Endometrium (tissue), 2 donors: ENCODE measurements at regions not wholly inside any gene's neighbourhood (a gene's known extent, or its start where the extent isn't known, plus 50 kb on each side); places are given as distances from the start of the nearest gene placed in this dataset.

Experiments
- FAIRE-seq: peaks from 2 replicates; lab custom pipeline; 2012; peaks lifted over from hg19 to GRCh38; lab: Jason Lieb, UNC
- donor health status: control.
- donor health status: control.

DNA sequence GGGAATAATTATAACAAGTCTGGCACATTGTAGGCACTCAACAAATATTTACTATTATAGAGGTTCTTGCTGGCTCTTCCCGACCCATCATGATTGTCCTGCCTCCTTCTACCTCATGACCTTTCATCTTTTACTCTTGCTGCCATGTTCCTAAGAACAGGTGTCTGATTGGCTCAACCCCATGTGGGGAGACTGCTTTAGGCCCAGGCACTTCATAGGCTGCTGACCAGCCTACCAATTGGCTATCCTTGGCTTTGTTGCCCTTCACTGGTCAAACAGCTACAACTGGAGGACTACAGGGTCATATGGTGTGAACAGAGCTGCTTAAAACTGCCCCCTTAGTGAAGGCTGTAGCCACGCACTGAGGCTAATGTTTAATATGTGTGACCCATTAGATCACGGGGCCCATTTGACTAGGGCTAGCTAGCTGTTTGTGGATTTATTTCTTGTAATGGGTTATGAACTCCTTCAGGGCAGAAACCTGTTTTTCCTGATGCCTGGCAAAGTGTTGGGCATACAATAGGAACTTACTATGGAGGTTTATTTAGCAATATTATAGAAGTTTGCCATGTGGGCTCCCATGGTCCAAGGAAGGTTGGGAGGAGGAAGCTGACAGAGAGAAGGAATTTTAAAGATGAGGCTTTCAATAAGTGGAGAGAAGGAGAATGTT is 239.9 kb upstream of the TBC1D5 start:
- no peak for FAIRE-seq

DNA sequence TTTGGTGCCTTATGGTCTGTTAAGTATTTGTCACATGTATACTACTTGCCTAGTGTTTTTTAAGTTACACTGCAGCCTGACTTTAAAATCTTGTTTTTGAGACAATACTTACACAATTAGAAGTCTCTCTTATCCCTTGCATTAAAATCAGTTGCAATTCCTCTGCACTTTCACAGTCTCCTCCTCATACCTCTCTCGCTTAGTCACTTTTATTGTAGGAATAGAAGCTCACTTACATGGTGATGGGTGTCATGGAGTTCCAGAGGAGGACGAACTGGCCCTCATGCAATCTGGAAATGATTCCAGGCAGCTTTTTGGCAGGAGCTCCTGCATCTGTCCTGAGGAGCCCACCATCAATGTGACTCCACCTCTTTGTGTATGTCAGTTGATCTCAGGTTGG is 238.4 kb upstream of the TBC1D5 start:
- FAIRE-seq: no peak

DNA sequence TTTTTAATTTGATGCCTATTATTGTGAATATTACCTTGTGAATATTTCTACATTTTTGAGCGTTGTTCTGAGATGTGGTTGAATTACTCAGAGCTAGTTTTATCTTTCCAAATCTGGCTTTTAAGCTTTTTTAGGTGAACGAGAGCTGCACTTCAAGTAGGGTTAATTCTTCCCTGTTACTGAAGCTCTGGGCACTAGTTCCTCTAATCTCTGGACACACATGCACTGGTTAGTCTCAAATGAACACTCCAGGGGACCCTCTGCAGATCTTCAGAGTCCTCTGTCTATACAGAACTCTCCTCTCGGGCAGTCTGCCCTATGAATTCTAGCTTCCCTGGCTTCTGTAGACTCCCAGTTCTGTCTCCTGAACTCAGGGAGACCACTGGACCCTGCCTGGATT is 237.5 kb upstream of the TBC1D5 start:
- no peak for FAIRE-seq

DNA sequence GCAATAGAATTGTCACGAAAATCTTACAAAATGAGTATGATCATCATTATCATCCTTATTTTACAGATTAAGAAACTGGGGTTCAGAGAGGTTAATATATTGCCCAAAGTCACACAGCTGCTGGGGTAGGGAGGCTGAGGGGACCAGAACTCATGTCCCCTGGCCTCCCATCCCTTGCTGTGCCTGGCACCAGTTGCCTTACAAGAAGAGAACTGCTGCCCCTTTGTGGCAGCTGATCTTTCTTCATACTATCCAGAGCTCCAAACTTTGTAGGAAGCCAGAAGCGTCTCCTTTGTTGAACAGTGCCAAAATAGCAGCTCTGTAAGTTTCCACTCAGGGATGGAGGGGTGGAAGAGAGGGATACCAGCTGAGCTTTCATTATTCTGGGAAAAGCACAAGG is 236.8 kb upstream of the TBC1D5 start:
- no peak for FAIRE-seq

DNA sequence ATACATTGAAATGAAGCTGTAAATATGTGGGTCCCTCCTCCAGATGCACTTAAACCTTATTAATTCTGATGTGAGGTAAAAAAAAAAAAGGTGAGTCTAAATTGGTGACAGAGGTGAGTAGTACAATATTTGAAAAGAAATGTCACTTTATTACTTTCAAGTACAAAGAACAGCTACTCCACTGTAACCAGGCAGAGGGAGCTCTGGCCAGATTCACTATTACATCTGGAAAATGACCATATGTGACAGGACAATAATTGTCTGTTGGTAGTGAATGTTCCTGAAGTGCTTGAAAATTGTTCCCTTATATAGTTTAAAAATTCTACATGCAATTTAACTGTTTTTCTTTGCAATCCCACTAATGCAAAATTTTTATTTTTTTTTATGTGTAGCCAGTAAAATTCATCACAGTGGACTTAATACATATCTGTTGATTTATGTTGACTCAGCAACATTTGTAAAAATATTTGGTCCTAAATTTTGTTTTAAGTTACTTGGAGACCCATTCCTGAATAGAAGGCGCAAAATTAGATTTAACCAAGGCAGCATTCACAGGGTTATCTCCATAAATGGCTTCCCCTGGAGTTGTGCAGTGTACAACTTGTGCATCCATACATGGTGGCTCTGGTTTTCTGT is 231.9 kb upstream of the TBC1D5 start:
- no peak for FAIRE-seq

DNA sequence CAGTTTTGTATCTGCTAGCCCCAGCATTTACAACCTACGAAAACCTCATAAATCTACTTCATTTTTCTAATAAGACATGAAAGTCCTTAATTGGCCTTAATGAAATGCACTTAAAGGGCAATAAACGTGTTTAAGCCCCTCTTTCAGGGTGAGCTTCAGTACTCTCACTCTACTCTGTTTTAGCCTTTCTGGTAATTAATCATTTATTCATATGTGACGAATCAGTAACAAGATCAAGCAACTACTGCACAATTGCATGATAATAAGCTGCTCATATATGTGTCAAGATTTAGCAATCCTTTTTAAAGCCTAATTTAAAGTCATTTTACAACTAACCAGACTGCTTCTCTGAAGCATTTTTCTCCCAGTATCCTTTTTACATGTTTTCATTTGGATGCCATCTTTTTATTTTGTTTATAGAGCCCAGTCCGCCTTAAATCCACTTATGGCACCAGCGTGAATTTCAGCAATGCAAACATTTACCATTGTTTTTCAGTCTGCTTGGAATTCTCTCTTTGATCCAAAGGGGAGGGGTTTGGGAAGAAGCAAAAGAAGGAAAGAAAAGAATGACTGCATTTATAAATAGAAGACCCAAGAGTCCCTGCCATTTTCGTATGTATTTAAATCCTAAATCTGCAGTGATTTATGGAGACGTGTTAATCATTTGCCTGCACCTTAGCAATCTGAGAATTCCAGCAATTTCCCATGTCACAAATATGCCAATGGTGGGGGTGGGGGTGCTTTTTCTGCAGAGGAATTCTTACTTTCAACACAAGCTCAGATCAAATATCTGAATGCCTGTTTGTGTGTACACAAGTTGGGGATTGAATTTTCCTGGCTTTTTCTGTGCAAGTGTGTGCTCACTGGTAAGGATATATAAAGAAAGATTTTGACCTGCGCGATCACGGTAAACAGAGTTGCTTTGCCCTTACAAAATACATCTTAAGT is 230.8 kb upstream of the TBC1D5 start:
- peak; percentile 95 for FAIRE-seq

DNA sequence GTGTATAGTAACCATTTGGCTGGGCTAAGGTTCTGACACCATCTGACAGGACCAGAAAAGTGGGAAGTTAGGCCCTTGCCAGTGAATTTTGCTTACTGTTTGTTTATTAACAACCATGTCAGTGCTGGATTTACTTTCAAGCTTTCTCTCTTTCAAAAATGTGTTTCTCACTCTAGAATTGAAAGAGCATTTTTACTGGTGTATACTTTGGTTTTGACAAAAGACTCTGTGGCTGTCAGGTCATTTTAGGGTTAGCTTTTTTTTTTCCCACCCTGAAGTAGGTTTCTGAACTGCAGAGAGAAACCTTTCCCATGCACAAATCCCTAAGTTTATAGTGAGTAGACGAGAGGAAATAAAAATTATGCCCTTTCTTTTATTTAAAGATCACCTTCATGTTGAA is 230.0 kb upstream of the TBC1D5 start:
- FAIRE-seq: no peak

DNA sequence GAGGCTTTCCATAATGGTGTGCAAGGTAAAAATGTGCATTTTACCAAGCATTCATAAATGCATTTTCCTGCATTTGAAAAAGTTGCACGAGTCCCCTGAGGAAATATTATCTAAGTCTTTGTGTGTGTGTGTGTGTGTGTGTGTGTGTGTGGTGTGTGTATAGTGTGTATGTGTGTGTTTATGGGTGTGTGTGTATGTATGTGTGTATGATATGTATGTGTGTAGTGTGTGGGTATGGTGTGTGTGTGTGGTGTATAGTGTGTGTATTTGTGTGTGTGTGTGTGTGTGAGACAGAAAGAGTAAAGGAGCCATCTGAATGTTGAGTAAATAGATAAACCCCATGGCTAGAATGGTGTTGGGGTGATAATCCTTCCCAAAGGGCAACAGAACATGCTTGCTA is 229.6 kb upstream of the TBC1D5 start:
- no peak for FAIRE-seq

DNA sequence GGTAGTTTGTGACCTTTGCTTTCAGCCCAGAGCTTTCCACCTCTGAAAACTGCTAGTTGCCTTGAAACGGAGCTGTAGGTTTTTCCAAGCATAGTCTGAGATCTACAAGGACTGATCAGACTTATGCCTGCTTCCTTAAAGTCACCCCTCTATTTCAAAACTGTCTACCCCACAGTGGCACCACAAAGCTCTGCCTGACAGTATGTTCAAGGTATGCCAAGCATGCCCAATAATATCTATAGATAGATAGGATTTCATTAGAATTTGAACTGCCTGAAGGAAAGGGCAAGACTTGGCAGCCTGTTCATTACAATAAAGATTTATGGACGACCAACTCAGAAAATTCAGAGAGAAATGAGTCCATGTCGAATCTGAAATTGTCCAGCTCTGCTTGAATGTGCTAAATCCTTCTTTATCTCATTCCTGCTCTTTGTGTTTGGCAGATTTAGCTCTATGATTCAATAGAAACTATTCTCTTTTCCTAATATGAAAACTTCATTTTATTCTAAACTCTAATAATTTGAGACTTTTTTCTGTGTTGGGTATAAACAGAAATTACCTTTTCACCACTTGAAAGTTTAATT is 227.6 kb upstream of the TBC1D5 start:
- no peak for FAIRE-seq

DNA sequence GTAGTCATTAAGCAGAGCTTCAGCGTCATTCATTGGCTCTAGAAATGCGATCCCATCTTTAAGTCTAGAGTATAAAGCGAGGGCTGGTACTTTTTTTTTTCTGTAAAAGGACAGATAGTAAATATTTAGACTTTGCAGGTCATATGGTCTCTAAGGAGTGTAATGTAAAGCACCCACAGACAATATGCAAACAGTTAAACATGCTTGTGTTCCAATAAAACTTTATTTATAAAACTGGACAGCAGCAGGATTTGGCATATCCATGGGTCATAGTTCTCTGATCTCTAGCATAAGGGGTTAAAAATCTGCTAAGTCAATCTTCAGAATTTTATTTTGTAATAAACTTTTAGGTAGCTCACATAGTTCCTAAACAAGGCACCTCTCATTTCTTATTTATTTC is 226.8 kb upstream of the TBC1D5 start:
- FAIRE-seq: no peak

DNA sequence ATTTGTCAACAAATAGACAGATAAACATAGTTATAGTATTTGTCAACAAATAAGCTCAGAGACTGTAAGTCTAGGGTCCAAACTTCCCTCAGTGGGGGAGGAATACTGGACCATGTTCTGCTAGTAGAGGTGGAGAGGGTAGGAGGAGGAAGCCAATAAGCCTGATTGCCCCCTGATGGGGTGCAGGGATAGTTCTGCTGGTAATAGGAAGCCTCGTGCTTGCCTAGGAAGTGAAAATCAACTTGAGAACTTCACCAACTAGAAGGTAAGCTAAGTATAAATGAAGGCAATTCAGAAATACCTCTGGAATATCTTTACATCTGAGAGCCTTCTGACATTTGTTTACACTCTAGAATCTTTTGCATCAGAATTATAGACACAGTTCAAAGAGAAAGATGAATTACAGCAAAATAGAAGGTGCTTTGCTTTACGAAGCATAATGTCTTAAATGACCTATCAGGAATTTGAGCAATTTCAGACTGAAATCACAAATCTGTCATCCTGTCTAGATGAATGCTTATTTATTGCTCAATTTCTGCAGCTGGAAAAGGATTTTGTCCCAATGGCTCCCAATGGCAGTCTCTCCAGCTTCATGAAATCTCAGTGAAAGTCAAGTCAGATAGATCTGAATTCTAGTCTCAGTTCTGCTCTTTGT is 225.6 kb upstream of the TBC1D5 start:
- FAIRE-seq: no peak

DNA sequence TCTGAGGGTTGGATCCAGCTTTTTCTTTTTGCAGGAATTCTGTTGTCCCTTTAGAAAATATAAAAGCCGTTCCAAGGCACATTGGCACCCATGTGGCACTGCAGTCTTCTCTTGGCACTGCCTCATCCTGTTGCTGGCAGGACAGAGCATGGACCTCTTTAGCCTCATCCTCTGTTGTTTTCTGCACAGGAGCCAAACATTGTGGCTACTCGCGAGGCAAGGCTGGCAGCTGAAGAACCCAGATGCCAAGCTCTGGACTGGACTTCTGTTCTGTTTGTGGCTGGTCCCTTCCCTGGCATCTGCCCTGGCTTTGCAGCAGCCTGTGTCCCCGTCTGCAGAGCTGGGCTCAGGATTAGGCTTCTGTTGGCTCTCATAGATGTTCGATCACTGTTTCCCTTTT is 224.7 kb upstream of the TBC1D5 start:
- no peak for FAIRE-seq

DNA sequence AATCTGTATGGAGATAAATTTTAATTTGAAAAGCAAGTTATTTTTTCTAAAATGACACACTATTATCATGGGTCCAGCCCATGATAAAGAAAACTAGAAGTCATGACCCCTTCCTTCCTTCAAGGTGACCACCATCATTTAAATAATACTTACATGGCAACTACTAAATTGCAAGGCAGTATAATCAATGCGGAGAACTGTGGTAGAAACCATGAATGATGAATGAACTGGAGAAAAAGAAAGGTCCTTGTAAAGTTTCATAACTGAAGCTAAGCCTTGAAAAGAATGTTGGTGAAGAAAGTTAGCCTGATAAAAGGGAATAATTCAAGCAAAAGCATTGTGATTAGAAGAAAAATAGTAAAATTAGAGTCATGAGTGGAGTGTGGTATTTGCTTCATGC is 222.9 kb upstream of the TBC1D5 start:
- no peak for FAIRE-seq

DNA sequence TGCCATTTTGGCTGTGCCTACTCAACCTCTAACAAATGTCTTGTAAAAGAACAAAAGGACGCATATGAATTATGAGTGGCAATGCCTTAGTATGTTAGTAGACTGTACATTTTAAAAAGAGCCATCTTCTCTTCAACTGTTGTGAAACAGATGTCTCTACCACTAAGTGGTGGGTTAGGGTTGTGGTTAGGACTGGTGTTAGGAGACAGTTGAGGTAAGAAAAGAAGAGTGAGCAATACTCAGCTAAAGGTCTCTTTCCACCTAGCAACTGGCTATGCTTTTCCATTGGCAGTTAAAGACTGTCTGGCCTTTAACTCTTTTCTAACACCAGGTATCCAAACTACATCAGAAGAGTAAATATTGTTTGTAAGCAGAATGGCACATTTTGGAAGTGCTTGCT is 221.7 kb upstream of the TBC1D5 start:
- no peak for FAIRE-seq

DNA sequence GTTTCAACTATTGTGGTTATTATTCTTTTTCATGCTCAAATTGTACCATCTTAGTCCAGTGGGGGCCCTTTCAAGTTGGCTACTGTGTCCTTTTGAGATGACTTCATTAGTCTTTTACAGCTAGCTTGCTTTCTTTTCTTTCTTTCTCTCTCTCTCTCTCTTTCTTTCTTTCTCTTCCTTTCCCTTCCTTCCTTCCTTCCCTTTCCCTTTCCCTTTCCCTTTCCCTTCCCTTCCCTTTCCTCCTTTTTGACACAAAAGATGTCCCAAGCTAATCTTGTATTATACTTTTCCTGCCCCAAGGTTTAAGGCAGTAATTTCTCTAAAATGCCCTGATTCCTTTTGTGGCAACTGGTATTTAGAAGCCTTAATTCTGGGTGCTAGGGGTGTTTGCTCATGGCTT is 213.0 kb upstream of the TBC1D5 start:
- FAIRE-seq: no peak

DNA sequence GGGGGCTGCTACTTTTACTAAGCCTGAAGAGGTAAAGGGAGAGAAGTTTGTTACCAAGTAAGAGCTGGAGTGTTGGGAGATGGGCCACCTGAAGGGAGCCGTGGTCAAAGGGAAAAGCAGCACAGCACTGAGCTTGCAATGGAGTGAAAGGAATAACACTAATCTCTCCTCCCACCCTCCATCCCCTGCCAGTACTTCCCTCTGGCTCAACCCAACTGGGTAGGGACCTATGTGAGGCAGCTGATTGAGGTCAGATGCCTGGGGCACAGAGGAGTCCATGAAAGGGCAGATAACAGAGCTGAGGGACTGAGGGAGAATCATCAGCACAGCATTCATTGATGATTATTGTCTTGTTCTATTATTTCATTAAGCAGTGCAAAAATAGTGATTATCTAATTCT is 212.4 kb upstream of the TBC1D5 start:
- no peak for FAIRE-seq

DNA sequence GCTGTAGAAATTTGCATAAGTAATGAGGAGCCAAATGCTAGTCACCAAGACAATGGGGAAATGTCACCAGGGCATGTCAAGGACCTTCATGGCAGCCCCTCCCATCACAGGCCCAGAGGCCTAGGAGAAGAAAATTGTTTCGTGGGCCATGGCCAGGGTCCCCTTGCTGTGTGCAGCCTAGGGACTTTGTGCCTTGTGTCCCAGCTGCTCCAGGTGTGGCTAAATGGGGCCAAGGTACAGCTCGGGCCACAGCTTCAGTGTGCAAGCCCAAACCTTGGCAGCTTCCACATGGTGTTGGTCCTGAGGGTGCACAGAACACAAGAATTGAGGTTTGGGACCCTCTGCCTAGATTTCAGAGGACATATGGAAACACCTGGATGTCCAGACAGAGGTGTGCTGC is 208.8 kb upstream of the TBC1D5 start:
- FAIRE-seq: no peak

DNA sequence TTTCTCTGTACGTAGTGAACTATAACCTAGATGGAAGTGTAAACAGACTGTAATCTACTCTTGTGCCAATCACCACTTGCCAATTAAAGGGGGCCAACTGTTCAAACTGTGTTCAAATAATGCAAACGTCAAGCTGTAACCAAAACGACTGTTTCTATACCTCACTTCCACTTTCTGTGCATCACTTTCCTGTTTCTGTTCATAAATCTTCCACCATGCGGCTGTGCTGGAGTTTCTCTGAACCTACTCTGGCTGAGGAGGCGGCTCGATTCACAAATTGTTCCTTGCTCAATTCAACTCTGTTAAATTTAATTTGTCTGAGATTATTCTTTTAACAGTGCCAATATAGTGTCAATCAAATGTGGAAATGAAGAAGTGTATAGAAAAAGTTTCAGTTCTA is 206.7 kb upstream of the TBC1D5 start:
- no peak for FAIRE-seq

DNA sequence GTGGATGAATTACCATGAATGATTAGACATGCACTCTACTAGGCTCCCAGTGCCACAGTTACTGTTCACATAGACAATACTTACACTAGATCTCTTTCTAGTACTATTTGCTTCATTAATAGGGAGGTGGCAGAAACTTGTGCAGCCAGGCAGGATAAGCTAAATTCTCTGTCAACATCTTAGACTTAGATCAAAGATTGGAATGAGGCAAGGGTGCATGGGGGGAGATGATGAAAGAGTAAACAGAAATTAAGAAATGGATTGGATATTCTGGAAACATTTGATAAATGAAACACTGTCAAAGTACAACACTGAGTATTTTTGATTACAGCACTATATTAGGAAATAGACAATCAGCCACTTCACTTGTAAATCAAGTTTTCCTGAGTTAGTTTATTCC is 205.4 kb upstream of the TBC1D5 start:
- no peak for FAIRE-seq

DNA sequence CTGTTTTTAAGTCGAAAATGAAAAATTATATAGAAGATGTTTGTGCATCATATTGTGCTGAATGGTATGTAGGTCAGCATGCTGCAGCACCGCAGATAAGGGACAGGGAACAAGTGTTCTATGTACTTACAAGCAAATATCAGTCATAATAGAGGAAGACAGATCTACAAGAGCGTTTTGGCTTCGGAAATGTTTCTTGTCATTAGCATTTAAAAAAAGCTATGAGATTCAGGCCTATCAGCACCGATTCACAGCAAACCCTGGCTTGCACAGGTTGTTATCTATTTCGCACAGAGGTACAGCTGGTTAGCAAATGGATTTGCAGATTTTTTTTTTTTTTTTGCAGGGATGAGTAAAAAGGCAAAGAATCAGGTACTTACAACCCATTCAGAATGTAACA is 204.2 kb upstream of the TBC1D5 start:
- no peak for FAIRE-seq

DNA sequence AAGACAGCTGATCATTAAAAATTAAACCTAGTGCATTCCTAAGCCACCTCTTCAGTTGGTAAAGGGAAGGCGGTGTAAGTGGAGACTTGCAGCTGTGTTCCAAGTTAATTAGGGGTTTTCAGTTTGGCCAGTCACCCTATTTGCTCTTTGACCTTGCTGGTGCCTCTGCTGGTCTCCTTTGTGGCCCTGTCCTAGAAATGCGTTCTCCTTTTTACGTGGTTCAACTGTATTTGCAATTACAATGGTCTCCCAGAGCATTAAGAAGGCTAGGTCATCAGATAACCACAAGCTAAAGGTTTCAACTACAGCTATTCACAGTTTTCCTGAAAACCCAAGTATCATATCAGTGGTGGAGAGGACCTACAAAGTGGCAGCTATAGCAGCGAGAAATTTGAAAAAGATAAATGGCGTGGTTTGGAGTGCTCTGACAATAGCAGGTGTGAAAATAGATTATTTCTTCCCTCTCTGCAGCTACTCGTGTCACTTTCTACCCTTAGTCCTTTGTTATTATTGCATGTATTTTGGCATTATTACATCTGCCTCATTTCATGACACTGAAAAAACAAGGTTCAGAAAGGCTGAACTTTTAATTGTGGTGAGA is 203.5 kb upstream of the TBC1D5 start:
- FAIRE-seq: no peak
